ENCODE measurements at regions not wholly inside any gene's neighbourhood (a gene's known extent, or its start where the extent isn't known, plus 50 kb on each side); places are given as distances from the start of the nearest gene placed in this dataset.
"Not testable (repeated sequence)": the region's sequence is repeated elsewhere in the genome, so short reads cannot be mapped to it uniquely, and the experiment has no call there.

DNA sequence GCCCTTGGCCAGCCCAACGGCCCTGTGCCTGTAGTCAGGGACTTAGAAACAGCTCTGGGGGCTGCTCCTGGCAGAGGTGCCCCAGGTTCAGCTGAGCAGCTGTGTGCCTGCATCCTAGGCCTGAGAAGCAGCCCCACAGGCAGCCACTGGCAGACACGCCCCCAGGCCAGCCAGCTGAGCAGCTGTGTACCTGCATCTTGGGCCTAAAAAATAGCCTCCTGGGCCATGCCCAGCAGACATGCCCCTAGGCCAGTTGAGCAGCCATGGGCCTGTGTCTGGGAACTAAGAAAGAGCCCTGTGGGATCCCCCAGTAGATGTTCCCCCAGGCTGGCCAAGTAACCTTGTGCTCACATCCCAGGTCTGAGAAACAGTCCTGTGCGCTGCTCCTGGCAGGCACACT, 64.0 kb downstream of the TBR1 start:
- Mint-ChIP-seq H3K4me3 (no peak overlapping the region), H3K27me3 (peaks cover 9% of the 10 kb centered on the region), H3K9me3 (peaks cover 19% of the 10 kb centered on the region), H3K4me1 (no peaks in the 10 kb centered on the region), H3K36me3 (ENCODE audit: low read depth) (peaks cover 3% of the 10 kb centered on the region), H3K27ac (no peak overlapping the region)
- ChIA-PET POLR2A (no interaction called here), CTCF (no interaction called here)
- DNase-seq, result no peak

DNA sequence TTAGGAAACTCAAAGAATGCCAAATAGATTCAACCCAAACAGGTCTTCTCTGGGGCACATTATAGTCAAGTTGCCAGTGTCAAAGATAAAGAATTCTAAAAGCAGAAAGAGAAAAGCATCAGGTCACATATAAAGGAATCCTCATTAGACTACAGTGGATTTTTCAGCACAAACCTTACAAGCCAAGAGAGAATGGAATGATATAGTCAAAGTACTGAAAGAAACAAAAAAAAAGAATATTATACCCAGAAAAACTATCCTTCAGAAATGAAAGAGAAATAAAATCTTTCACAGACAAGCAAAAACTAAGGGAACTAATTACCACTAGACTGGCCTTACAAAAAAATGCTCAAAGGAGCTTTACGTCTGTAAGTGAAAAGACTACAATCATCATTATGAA, 65.5 kb downstream of the TBR1 start:
- ChIA-PET CTCF (no interaction called here), POLR2A (no interaction called here)
- DNase-seq, result no peak
- H3K4me3 Mint-ChIP-seq, result no peak overlapping the region
- H3K9me3 Mint-ChIP-seq, result peaks cover 19% of the 10 kb centered on the region
- peaks cover 3% of the 10 kb centered on the region for H3K36me3 Mint-ChIP-seq (ENCODE audit: low read depth)
- H3K27me3 Mint-ChIP-seq, result peaks cover 9% of the 10 kb centered on the region
- H3K27ac Mint-ChIP-seq, result no peak overlapping the region
- no peaks in the 10 kb centered on the region for H3K4me1 Mint-ChIP-seq

DNA sequence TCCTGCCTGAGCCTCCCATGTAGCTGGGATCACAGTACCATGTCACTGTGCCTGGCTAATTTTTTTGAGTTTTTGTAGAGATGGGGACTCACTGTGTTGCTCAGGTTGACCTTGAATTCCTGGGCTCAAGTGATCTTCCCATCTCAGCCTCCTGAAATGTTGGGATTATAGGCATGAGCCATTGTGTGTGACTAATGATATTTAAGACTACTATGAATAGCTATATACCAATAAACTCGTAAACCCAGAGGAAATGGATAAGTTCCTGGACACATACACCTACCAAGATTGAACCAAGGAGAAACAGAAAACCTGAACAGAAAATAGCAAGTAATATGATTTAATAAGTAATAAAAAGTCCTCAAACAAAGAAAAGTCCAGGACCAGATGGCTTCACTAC, 68.0 kb downstream of the TBR1 start:
- H3K36me3 Mint-ChIP-seq (ENCODE audit: low read depth), result peaks cover 3% of the 10 kb centered on the region
- DNase-seq, result no peak
- peaks cover 17% of the 10 kb centered on the region for H3K9me3 Mint-ChIP-seq
- ChIA-PET POLR2A (no interaction called here), CTCF (no interaction called here)
- H3K27me3 Mint-ChIP-seq, result peaks cover 9% of the 10 kb centered on the region
- no peak overlapping the region for H3K4me3 Mint-ChIP-seq
- H3K27ac Mint-ChIP-seq, result no peak overlapping the region
- no peaks in the 10 kb centered on the region for H3K4me1 Mint-ChIP-seq

DNA sequence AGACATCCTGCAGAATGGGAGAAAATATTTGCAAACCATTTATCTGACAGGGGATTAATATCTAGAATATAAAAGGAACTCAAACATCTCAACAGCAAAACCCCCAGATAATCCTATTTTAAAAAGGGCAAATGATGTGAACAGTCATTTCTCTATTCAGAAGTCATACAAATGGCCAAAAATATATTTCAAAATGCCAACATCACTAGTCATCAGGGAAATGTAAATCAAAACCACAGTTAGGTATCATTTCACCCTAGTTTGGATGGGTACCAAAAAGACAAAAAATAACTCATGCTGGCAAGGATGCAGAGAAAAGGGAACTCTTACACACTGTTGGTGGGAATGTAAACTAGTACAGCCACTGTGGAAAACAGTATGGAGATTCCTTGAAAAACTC, 70.0 kb downstream of the TBR1 start:
- Mint-ChIP-seq H3K36me3 (ENCODE audit: low read depth) (peaks cover 3% of the 10 kb centered on the region), H3K4me3 (no peak overlapping the region), H3K4me1 (no peaks in the 10 kb centered on the region), H3K9me3 (peaks cover 10% of the 10 kb centered on the region), H3K27me3 (peaks cover 9% of the 10 kb centered on the region), H3K27ac (no peak overlapping the region)
- ChIA-PET CTCF (no interaction called here), POLR2A (no interaction called here)
- no peak for DNase-seq

DNA sequence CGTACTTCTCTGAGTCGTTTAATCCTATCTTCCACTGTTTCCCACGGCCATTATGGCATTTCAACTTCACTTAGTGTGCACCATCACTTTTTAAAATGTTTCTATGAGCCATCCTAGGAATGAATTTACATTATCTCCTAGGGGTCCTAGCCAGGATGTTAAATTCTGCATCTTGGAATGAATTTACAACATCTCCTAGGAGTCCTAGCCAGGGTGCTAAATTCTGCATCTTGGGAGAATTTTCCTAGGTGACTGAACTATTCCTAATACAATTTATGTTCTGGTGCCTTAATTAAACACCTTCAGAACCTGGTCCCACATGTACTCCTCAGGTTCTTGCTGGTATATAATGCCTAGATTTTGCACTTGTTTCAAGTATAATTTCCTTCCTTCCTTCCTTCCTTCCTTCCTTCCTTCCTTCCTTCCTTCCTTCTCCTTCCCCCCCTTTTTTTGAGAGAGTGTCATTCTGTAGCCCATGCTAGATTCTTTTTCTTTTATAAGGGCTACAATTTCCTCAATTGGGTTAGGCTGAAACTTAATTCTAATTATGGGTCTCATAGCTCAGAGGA, 72.1 kb downstream of the TBR1 start:
- Mint-ChIP-seq H3K4me3 (no peak overlapping the region), H3K27ac (no peak overlapping the region), H3K36me3 (ENCODE audit: low read depth) (no peaks in the 10 kb centered on the region), H3K27me3 (peaks cover 10% of the 10 kb centered on the region), H3K9me3 (no peaks in the 10 kb centered on the region), H3K4me1 (no peaks in the 10 kb centered on the region)
- no peak for DNase-seq
- ChIA-PET POLR2A (no interaction called here), CTCF (no interaction called here)

DNA sequence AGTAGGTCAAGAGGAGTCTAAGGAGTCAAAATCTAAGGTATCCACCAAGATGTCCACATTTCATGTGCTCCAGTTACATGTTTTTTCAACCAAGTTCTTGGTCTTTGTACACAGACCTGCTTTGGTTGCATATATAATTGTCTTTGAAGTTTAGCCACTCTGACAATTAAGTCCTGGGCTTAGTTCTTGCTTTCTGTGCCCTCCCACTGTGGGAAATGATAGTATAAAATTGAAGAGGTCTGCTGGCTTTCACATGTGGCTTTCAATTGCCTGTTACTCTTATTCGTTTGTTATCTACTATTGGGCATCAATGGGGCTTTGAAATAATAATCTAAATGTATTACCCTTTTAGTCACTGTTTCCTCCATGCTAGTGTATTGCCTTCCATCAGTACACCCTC, 72.8 kb downstream of the TBR1 start:
- H3K9me3 Mint-ChIP-seq, result no peaks in the 10 kb centered on the region
- H3K4me1 Mint-ChIP-seq, result no peaks in the 10 kb centered on the region
- no peak overlapping the region for H3K27ac Mint-ChIP-seq
- CTCF ChIA-PET, result no interaction called here
- H3K4me3 Mint-ChIP-seq, result no peak overlapping the region
- H3K27me3 Mint-ChIP-seq, result peaks cover 8% of the 10 kb centered on the region
- H3K36me3 Mint-ChIP-seq (ENCODE audit: low read depth), result no peaks in the 10 kb centered on the region
- POLR2A ChIA-PET, result no interaction called here
- DNase-seq, result no peak

DNA sequence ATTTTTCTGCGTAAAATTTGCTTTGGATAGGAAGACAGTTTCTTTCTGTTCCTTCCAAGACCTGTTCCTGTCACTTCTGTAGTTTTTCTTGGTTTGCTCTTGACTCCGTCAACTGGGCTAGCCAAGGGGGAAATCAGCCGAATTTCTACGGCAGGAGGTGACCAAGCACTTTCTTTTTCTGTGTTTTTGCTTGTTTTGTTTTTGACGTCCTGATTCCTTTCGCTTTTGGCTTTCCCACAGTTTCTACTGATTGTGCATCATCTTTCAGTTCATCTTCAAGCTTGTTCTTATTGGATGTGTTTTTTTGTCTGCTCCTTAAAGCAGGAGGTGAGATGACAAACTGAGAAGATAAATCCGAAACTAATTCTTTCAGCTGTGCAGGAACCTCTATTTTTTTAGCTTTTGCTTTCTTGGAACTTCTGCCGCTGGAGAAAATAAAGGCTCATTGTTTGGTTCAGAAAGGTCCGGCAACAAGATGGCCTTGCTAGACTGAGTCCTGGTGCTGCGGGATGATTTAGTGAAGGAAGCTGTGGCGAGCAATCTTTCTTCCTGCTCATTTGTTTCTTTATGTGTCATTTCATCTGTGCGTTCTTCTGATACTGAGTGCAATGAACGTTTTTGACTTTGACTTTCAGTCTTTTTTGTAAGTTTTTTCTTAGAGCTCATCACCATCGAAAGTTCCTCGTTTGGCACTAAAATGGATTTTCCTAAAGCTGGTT, 85.0 kb downstream of the TBR1 start:
- POLR2A ChIA-PET, DNase-seq, CTCF ChIA-PET: not testable (repeated sequence)

DNA sequence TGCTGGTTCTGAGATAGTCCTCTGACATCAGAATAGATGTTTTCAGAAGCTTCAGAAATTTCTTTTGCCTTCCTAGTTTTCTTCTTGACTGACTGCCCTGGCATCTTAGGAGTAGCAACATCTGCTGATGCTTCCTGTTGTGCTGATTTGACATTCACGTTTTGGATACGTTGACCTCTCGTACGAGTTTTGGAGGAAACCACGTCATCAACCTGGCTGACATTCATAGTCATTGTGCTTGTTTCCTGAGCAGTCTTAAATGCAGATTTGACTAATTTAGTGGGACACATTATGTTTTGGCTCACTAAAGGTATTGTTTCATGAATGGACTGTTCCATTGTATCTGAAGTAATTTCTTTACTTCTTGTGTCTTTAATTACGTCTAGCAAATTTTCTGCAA, 86.2 kb downstream of the TBR1 start:
- DNase-seq; H3K27ac Mint-ChIP-seq; H3K4me3 Mint-ChIP-seq; CTCF ChIA-PET; POLR2A ChIA-PET; H3K36me3 Mint-ChIP-seq (ENCODE audit: low read depth); H3K9me3 Mint-ChIP-seq: not testable (repeated sequence)
- Mint-ChIP-seq H3K4me1 (peaks cover 13% of the 10 kb centered on the region), H3K27me3 (peaks cover 19% of the 10 kb centered on the region)

More for the DNA sequence above, 85.0 kb downstream of the TBR1 start:
- H3K4me1 Mint-ChIP-seq, result peaks cover 13% of the 10 kb centered on the region
- not testable (repeated sequence) for H3K9me3 Mint-ChIP-seq; H3K36me3 Mint-ChIP-seq (ENCODE audit: low read depth)
- peak overlapping the region; percentile 62 for H3K27ac Mint-ChIP-seq
- peaks cover 23% of the 10 kb centered on the region for H3K27me3 Mint-ChIP-seq
- peak overlapping the region; percentile 68 for H3K4me3 Mint-ChIP-seq

DNA sequence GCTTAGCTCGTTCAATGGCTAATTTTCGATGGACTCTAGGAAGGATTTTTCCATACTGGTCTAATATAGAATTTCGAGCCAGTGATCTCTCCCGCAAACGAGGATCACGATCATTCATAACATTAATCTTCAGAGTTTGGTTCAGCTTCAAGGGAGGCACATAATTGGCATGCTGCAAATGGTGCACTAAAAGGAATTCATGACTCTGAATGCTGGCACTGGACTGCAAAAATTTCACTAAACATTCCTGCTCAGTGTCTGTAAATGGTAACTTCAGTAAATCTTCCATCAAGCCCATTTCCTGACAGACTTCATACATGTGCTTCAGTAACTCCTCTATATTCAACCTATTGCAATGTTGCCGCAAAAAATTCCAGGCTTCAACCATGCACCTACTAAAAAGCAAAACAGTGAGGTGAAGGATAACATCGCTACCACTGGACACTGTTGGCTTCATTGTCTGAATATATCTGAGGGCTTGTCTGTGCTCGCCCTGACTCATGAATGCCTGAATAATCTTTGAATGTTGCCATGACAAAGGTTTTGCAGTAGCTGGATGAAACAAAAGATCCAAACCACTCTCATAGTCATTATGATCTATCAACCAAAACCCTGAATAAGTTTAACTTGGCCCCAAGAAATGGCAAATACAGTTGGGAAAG, 88.7 kb downstream of the TBR1 start:
- CTCF ChIA-PET; H3K9me3 Mint-ChIP-seq; DNase-seq; POLR2A ChIA-PET; H3K27ac Mint-ChIP-seq; H3K4me3 Mint-ChIP-seq; H3K27me3 Mint-ChIP-seq; H3K36me3 Mint-ChIP-seq (ENCODE audit: low read depth): not testable (repeated sequence)
- peaks cover 13% of the 10 kb centered on the region for H3K4me1 Mint-ChIP-seq

DNA sequence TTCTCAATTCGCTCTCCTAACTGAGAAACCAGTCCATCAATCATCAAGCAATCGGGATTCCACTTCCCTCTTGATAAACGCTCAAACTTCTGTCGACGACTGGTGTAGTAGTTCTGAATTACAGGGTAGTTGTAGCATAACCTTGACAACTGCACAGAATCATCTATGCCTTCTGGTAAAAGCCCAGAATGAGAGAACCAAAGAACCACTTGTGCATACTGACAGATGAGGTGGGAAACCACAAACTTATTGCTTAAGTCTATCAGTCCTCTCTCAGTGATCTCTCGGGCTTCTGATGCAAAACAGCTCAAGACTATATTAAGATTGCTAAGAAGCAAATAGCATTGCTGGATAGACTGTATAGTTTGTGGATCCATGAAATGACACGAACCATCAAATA, 89.4 kb downstream of the TBR1 start:
- H3K36me3 Mint-ChIP-seq (ENCODE audit: low read depth); H3K27ac Mint-ChIP-seq; H3K4me3 Mint-ChIP-seq; POLR2A ChIA-PET; H3K9me3 Mint-ChIP-seq; DNase-seq; CTCF ChIA-PET: not testable (repeated sequence)
- Mint-ChIP-seq H3K4me1 (peaks cover 13% of the 10 kb centered on the region), H3K27me3 (peaks cover 12% of the 10 kb centered on the region)

DNA sequence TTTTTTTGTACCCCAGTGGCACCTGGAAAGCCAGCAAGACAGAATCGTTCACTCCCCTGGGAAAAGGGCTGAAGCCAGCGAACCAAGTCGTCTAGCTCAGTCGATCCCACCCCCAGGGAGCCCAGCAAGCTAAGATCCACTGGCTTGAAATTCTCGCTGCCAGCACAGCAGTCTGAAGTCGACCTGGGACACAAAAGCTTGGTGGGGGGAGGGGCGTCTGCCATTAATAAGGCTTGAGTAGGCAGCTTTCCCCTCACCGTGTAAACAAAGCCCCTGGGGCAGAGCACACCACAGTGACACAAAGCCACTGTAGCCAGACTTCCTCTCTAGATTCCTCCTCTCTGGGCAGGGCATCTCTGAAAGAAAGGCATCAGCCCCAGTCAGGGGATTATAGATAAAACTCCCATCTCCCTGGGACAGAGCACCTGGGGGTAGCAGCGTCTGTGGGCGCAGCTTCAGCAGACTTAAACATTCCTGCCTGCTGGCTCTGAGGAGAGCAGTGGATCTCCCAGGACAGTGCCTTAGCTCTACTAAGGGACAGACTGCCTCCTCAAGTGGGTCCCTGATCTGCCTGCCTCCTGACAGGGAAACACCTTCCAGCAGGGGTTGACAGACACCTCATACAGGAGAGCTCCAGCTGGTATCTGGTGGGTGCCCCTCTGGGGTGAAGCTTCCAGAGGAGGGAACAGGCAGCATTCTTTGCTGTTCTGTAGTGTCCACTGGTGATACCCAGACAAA, 97.4 kb downstream of the TBR1 start:
- H3K4me3 Mint-ChIP-seq; H3K9me3 Mint-ChIP-seq; H3K27ac Mint-ChIP-seq; DNase-seq; H3K4me1 Mint-ChIP-seq; POLR2A ChIA-PET; H3K36me3 Mint-ChIP-seq (ENCODE audit: low read depth); CTCF ChIA-PET: not testable (repeated sequence)
- H3K27me3 Mint-ChIP-seq, result peaks cover 17% of the 10 kb centered on the region

DNA sequence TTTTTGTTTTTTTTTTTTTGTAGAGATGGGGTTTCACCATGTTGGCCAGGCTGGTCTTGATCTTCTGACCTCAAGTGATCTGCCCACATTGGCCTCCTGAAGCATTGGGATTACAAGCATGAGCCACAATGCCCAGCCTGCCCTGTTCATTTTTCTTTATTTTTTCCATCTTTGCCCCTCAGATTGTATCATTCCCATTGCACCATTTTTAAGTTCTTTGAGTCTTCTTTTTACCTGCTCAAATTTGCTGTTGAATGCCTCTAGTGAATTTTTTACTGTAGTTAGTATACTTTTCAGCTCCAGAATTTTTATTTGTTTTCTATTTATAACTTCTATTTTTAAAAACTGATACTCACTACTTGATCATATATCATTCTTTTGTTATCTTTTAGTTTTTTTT, 101.4 kb upstream of the SLC4A10 start:
- Mint-ChIP-seq H3K9me3 (peaks cover 10% of the 10 kb centered on the region), H3K27ac (no peak overlapping the region), H3K27me3 (peaks cover 8% of the 10 kb centered on the region), H3K36me3 (ENCODE audit: low read depth) (no peaks in the 10 kb centered on the region), H3K4me3 (no peak overlapping the region), H3K4me1 (no peaks in the 10 kb centered on the region)
- POLR2A ChIA-PET, result no interaction called here
- CTCF ChIA-PET, result no interaction called here
- DNase-seq, result no peak

DNA sequence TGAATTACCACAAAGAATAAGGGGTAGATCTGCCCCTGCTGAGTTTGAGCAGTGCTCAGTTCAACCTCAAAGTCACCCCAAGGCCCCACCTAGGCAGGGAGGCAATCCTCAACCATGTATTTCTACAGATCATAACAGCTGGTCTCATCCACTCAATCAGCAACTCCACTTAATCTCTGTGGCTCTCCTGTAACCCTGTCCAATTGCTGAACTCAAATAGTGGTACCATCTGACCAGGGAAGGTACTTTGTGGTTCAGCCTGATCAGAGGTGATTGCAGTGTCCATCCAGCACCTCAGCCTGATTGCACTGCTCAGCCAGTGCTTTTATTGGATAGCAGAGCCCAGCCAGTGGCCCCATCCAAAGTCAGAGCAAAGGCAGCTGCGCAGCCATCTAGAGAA, 91.0 kb upstream of the SLC4A10 start:
- no peak for DNase-seq
- H3K4me3 Mint-ChIP-seq, result no peak overlapping the region
- peaks cover 5% of the 10 kb centered on the region for H3K9me3 Mint-ChIP-seq
- no peaks in the 10 kb centered on the region for H3K4me1 Mint-ChIP-seq
- H3K27ac Mint-ChIP-seq, result no peak overlapping the region
- CTCF ChIA-PET, result no interaction called here
- H3K27me3 Mint-ChIP-seq, result peaks cover 1% of the 10 kb centered on the region
- H3K36me3 Mint-ChIP-seq (ENCODE audit: low read depth), result no peaks in the 10 kb centered on the region
- POLR2A ChIA-PET, result no interaction called here

DNA sequence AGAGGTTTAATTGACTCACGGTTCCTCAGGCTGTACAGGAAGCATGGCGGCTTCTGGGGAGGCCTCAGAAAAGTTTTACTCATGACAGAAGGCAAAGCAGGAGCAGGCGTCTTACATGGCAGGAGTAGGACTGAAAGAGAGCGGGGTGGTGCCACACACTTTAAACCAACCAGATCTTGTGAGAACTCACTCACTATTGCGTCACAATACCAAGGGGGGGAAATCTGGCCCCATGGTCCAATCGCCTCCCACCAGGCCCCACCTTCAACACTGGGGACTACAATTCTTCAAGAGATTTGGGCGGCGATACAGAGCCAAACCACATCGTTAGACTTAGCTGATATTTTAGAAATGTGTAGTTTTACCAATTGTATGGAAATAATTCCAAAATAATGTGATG, 77.6 kb upstream of the SLC4A10 start:
- H3K27me3 Mint-ChIP-seq, result no peaks in the 10 kb centered on the region
- DNase-seq, result no peak

More for the DNA sequence above, 77.6 kb upstream of the SLC4A10 start:
- ChIA-PET POLR2A (no interaction called here), CTCF (no interaction called here)
- Mint-ChIP-seq H3K36me3 (ENCODE audit: low read depth) (no peaks in the 10 kb centered on the region), H3K4me1 (no peaks in the 10 kb centered on the region), H3K4me3 (no peak overlapping the region), H3K9me3 (no peaks in the 10 kb centered on the region), H3K27ac (no peak overlapping the region)

All from activated CD4-positive, alpha-beta memory T cell treated with anti-CD3 and anti-CD28 coated beads, Interleukin-2, amount 10 ng/mL, durations not matched to agents 7 days and 5 days (primary cell).